ENCODE measurements at regions not wholly inside any gene's neighbourhood (a gene's known extent, or its start where the extent isn't known, plus 50 kb on each side); places are given as distances from the start of the nearest gene placed in this dataset.

GRCh38 chr5:72658761-72659540 lies 151.7 kb upstream of the ZNF366 start:
- Histone ChIP-seq H3K27ac (no peak overlapping the region), H3K36me3 (no peaks in the 10 kb centered on the region), H3K4me3 (no peak overlapping the region), H3K9me3 (ENCODE audit: low read depth) (no peaks in the 10 kb centered on the region), H3K4me1 (ENCODE audit: low read depth) (no peaks in the 10 kb centered on the region), H3K27me3 (no peaks in the 10 kb centered on the region)
- TF ChIP-seq, protein P1, sequence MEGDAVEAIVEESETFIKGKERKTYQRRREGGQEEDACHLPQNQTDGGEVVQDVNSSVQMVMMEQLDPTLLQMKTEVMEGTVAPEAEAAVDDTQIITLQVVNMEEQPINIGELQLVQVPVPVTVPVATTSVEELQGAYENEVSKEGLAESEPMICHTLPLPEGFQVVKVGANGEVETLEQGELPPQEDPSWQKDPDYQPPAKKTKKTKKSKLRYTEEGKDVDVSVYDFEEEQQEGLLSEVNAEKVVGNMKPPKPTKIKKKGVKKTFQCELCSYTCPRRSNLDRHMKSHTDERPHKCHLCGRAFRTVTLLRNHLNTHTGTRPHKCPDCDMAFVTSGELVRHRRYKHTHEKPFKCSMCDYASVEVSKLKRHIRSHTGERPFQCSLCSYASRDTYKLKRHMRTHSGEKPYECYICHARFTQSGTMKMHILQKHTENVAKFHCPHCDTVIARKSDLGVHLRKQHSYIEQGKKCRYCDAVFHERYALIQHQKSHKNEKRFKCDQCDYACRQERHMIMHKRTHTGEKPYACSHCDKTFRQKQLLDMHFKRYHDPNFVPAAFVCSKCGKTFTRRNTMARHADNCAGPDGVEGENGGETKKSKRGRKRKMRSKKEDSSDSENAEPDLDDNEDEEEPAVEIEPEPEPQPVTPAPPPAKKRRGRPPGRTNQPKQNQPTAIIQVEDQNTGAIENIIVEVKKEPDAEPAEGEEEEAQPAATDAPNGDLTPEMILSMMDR (IDR thresholded peaks at IDR 0.05; ENCODE audit: low read depth, low read length), result no peak
- no peak for DNase-seq (ENCODE audit: low read depth in 1 of 2, low spot score in 1 of 2)

- H3K4me3 ChIP-seq, result no peak overlapping the region
- DNase-seq (ENCODE audit: low read depth in 1 of 2, low spot score in 1 of 2), result no peak
- no peaks in the 10 kb centered on the region for H3K27me3 ChIP-seq
- no peaks in the 10 kb centered on the region for H3K4me1 ChIP-seq (ENCODE audit: low read depth)
- no peaks in the 10 kb centered on the region for H3K36me3 ChIP-seq
- H3K9me3 ChIP-seq (ENCODE audit: low read depth), result no peaks in the 10 kb centered on the region
- TF ChIP-seq, protein P1 (IDR thresholded peaks at IDR 0.05; ENCODE audit: low read depth, low read length), result no peak
- no peak overlapping the region for H3K27ac ChIP-seq
Observed at GRCh38 chr5:72658161-72658560, 151.0 kb upstream of the ZNF366 start.

- Histone ChIP-seq H3K4me3 (no peak overlapping the region), H3K4me1 (ENCODE audit: low read depth) (no peaks in the 10 kb centered on the region), H3K27me3 (no peaks in the 10 kb centered on the region), H3K27ac (no peak overlapping the region), H3K9me3 (ENCODE audit: low read depth) (no peaks in the 10 kb centered on the region), H3K36me3 (no peaks in the 10 kb centered on the region)
- TF ChIP-seq, protein P1 (IDR thresholded peaks at IDR 0.05; ENCODE audit: low read depth, low read length), result no peak
- no peak for DNase-seq (ENCODE audit: low read depth in 1 of 2, low spot score in 1 of 2)
Observed at GRCh38 chr5:72656756-72657513, 149.7 kb upstream of the ZNF366 start.

DNA sequence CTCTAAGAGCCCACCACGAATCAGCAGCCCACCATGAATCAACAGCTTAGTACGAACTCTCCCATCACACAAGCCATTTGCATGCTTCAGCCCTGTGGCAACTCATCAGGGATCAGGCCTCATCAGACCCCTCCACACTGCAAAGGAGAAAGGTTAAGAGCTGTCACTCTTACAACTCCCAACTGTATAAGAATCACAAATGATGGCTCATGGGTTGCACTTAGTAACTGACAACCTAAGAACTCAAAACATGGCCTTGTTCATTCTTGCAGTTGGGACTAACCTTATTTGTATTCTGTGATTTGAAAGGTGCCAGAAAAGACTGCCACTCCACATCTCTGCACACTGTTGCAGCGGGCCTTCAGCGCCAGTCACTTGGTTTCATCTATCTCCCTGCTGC lies 149.1 kb upstream of the ZNF366 start:
- TF ChIP-seq, protein P1 (IDR thresholded peaks at IDR 0.05; ENCODE audit: low read depth, low read length), result no peak
- Histone ChIP-seq H3K27ac (no peak overlapping the region), H3K9me3 (ENCODE audit: low read depth) (no peaks in the 10 kb centered on the region), H3K4me3 (no peak overlapping the region), H3K36me3 (no peaks in the 10 kb centered on the region), H3K4me1 (ENCODE audit: low read depth) (no peaks in the 10 kb centered on the region), H3K27me3 (no peaks in the 10 kb centered on the region)
- DNase-seq (ENCODE audit: low read depth in 1 of 2, low spot score in 1 of 2), result peak in 1 of 2 donors; percentile 10

- no peaks in the 10 kb centered on the region for H3K27me3 ChIP-seq
- no peak overlapping the region for H3K27ac ChIP-seq
- no peaks in the 10 kb centered on the region for H3K9me3 ChIP-seq (ENCODE audit: low read depth)
- peak in 1 of 2 donors; percentile 9 for DNase-seq (ENCODE audit: low read depth in 1 of 2, low spot score in 1 of 2)
- H3K4me3 ChIP-seq, result no peak overlapping the region
- no peaks in the 10 kb centered on the region for H3K4me1 ChIP-seq (ENCODE audit: low read depth)
- TF ChIP-seq, protein P1 (IDR thresholded peaks at IDR 0.05; ENCODE audit: low read depth, low read length), result no peak
- H3K36me3 ChIP-seq, result no peaks in the 10 kb centered on the region
Observed at GRCh38 chr5:72654231-72654630, 147.0 kb upstream of the ZNF366 start.

Measured in cardiac muscle cell (in vitro differentiated cells and primary cell).